ENCODE measurements at regions not wholly inside any gene's neighbourhood (a gene's known extent, or its start where the extent isn't known, plus 50 kb on each side); places are given as distances from the start of the nearest gene placed in this dataset.
A peak's percentile ranks its signal among the peaks of the same experiment; 100 is the strongest.

- H3K18ac ChIP-seq (ENCODE audit: extremely low read depth, low read length), result no peak overlapping the region
- no peak overlapping the region for H2AFZ ChIP-seq (ENCODE audit: low read length)
- POLR2A ChIA-PET (ENCODE audit: partially characterized antibody), result no interaction called here
- no peak overlapping the region for H3K23ac ChIP-seq (ENCODE audit: insufficient read length)
- H3K4me3 ChIP-seq (ENCODE audit: extremely low read depth in 1 of 4, insufficient read depth in 2 of 4, low read depth in 3 of 4, low read length in 4 of 4), result no peak overlapping the region
- H3K56ac ChIP-seq (replicated peaks; ENCODE audit: insufficient read length, low read depth, low read length), result no peak overlapping the region
- no peak overlapping the region for H3K4me2 ChIP-seq (ENCODE audit: insufficient read depth in 1 of 2, low read depth in 2 of 2, low read length in 2 of 2)
- H4K91ac ChIP-seq (replicated peaks; ENCODE audit: insufficient read length, low read length), result no peak overlapping the region
- H3K9ac ChIP-seq (replicated peaks in 1 of 4; ENCODE audit: extremely low read depth in 1 of 4, low read depth in 3 of 4, low read length in 3 of 4), result no peak overlapping the region
- no peaks in the 10 kb centered on the region for H4K20me1 ChIP-seq (replicated peaks in 1 of 2; ENCODE audit: control insufficient read depth in 1 of 2, insufficient read depth in 2 of 2, low read length in 2 of 2)
- no peaks in the 10 kb centered on the region for H3K27me3 ChIP-seq (replicated peaks in 1 of 4; ENCODE audit: control insufficient read depth in 3 of 4, extremely low read depth in 1 of 4, insufficient read depth in 3 of 4, low read length in 3 of 4)
- H3K79me2 ChIP-seq (ENCODE audit: control insufficient read depth in 1 of 2, insufficient read depth in 2 of 2, low read length in 2 of 2), result no peaks in the 10 kb centered on the region
- no peaks in the 10 kb centered on the region for H3K36me3 ChIP-seq (ENCODE audit: control insufficient read depth in 2 of 4, insufficient read depth in 4 of 4, low read length in 3 of 4)
- no peak overlapping the region for H2BK5ac ChIP-seq (ENCODE audit: low read depth, low read length)
- no peak overlapping the region for H3K14ac ChIP-seq (ENCODE audit: insufficient read length)
- no peak overlapping the region for H4K5ac ChIP-seq (ENCODE audit: insufficient read length, low read depth, low read length)
- no peak overlapping the region for H2BK12ac ChIP-seq (ENCODE audit: low read depth, low read length)
- no peaks in the 10 kb centered on the region for H3K4me1 ChIP-seq (replicated peaks in 1 of 4; ENCODE audit: control insufficient read depth in 3 of 4, insufficient read depth in 4 of 4, low read length in 3 of 4)
- no peak overlapping the region for H3K27ac ChIP-seq (ENCODE audit: low read depth, low read length)
- no peak overlapping the region for H3K4ac ChIP-seq (replicated peaks; ENCODE audit: insufficient read length, low read depth, low read length)
- no peak overlapping the region for H2BK15ac ChIP-seq (ENCODE audit: low read length)
- H2AK5ac ChIP-seq (ENCODE audit: low read depth, low read length), result no peak overlapping the region
- CTCF ChIA-PET (ENCODE audit: partially characterized antibody), result interaction anchor here (0.6 to 1.2 kb wide), 3 partner anchors 13 to 70 kb away, joined by 3 read pairs; no protein-coding TSS in a partner anchor
- H2BK20ac ChIP-seq (ENCODE audit: low read length), result no peak overlapping the region
- H2BK120ac ChIP-seq (replicated peaks; ENCODE audit: low read depth, low read length), result no peak overlapping the region
- H3K9me3 ChIP-seq (ENCODE audit: insufficient read depth in 2 of 2, low read depth in 1 of 2, low read length in 1 of 2), result no peaks in the 10 kb centered on the region
- H3K79me1 ChIP-seq (ENCODE audit: low read depth, low read length), result no peaks in the 10 kb centered on the region
- no peaks in the 10 kb centered on the region for H3K23me2 ChIP-seq (ENCODE audit: low read depth, low read length)
- FAIRE-seq (no peak), DNase-seq (ENCODE audit: low read depth in 1 of 2, low spot score in 2 of 2) (no peak)
- TF ChIP-seq CBX8 (IDR thresholded peaks at IDR 0.05; ENCODE audit: borderline replicate concordance, low read depth, low read length) (no peak), CHD2 (IDR thresholded peaks at IDR 0.05; ENCODE audit: low read length) (no peak), RAD21 (IDR thresholded peaks at IDR 0.05 in 1 of 2, conservative IDR thresholded peaks at IDR 0.05 in 1 of 2; ENCODE audit: low read depth in 2 of 2, low read length in 2 of 2) (peak in 1 of 2 experiments; percentile 44; a peak in 2 of 4 replicates)
- no peak overlapping the region for H4K8ac ChIP-seq (ENCODE audit: extremely low read depth, insufficient read depth, low read length)
Observed at GRCh38 chr3:18703798-18704197, 278.7 kb upstream of the SATB1 start.

Data from H1 (cell line).